Spleen (tissue), 11 donors: ENCODE measurements at regions not wholly inside any gene's neighbourhood (a gene's known extent, or its start where the extent isn't known, plus 50 kb on each side); places are given as distances from the start of the nearest gene placed in this dataset.

ENCODE experiments used
- DNase-seq: peaks from one replicate; pipeline ENCODE4 v3.0.0-alpha.2; 2020
- H3K27ac ChIP-seq, 8 donors: fragments of 200-600 bp; sonication (generic) in 7 of 8; 1 replicate in 4 of 8; 2 replicates in 4 of 8; pipeline versions ENCODE4 v1.5.0 to v1.8.0; 2016 to 2021; ENCODE audit warnings: inconsistent platforms in 4 of 8, mild to moderate bottlenecking in 4 of 8, moderate library complexity in 1 of 8
- H3K27me3 ChIP-seq, 7 donors: fragments of 200-600 bp; sonication (generic) in 6 of 7; replicated peaks in 1 of 7; 1 replicate in 4 of 7; 2 replicates in 3 of 7; pipeline versions ENCODE4 v1.5.0 to v1.8.0; 2016 to 2021; ENCODE audit warnings: inconsistent platforms in 3 of 7, mild to moderate bottlenecking in 1 of 7
- H3K36me3 ChIP-seq, 6 donors: fragments of 200-600 bp; sonication (generic) in 5 of 6; 1 replicate in 4 of 6; 2 replicates in 2 of 6; pipeline versions ENCODE4 v1.5.0 to v1.8.0; 2016 to 2021; ENCODE audit warnings: inconsistent platforms in 2 of 6
- H3K4me1 ChIP-seq, 6 donors: fragments of 200-600 bp; sonication (generic) in 5 of 6; 1 replicate in 3 of 6; 2 replicates in 3 of 6; pipeline versions ENCODE4 v1.5.0 to v1.8.0; 2016 to 2021; ENCODE audit warnings: inconsistent platforms in 3 of 6
- H3K4me3 ChIP-seq, 8 donors: fragments of 200-600 bp; sonication (generic) in 7 of 8; 1 replicate in 4 of 8; 2 replicates in 4 of 8; pipeline versions ENCODE4 v1.5.0 to v1.8.0; 2016 to 2021; ENCODE audit warnings: inconsistent platforms in 4 of 8, mild to moderate bottlenecking in 4 of 8, moderate library complexity in 2 of 8
- H3K9me3 ChIP-seq, 8 donors: fragments of 200-600 bp; sonication (generic) in 7 of 8; 1 replicate in 4 of 8; 2 replicates in 4 of 8; pipeline versions ENCODE4 v1.5.0 to v1.8.0; 2016 to 2021; ENCODE audit warnings: inconsistent platforms in 4 of 8
- CTCF ChIP-seq, 11 experiments: fragments of 200-600 bp in 7 of 11; fragments of 450-650 bp in 4 of 11; sonication (generic) in 4 of 11; IDR thresholded peaks in 8 of 11; conservative IDR thresholded peaks in 3 of 11; 1 replicate in 7 of 11; 2 replicates in 4 of 11; pipeline versions ENCODE4 v1.4.0 to v1.8.0; 2016 to 2021; ENCODE audit warnings: antibody characterized with exemption in 11 of 11, inconsistent platforms in 4 of 11, mild to moderate bottlenecking in 1 of 11
- POLR2A ChIP-seq, 3 donors: fragments of 450-650 bp; IDR thresholded peaks; one replicate each; pipeline ENCODE4 v1.5.1; 2017; ENCODE audit warnings: antibody characterized with exemption in 3 of 3, mild to moderate bottlenecking in 1 of 3
- POLR2AphosphoS5 ChIP-seq, 3 donors: sonication (generic); formaldehyde crosslinking; IDR thresholded peaks; one replicate each; pipeline ENCODE4 v1.5.1; 2017; ENCODE audit warnings: antibody characterized with exemption in 3 of 3
- WGBS, 5 donors: extraction: QIAGEN DNeasy Blood & Tissue Kit in 3 of 5; methylation state at CpG; one replicate each; pipeline versions ENCODE4 v1.1.5 to v1.1.7; 2013 to 2018; 5-methylcytosine and 5-hydroxymethylcytosine counted together
- intact Hi-C: fragments of 100-400 bp; cut with DNase I; formaldehyde crosslinking; loops from one replicate; pipeline ENCODE4 v1.15.0; 2023; ENCODE audit warnings: low total_unique reads
- donor health status: healthy with polysubstance abuse.
- donor health status: DM: no; HTN: no; CAD: no; lungs with moderate emphysema.
- donor health status: DM: no; HTN: no; CAD: no.
- donor health status: Bipolar disorder and iron deficiency.
- donor health status: healthy.
- donor health status: DM: no; HTN: no; CAD: no.
- donor health status: DM: yes; HTN: yes; CAD: no.

- no peak overlapping the region for H3K4me3 ChIP-seq
- intact Hi-C loops, result no loop called here
- TF ChIP-seq POLR2A (IDR thresholded peaks at IDR 0.05), result no peak
- TF ChIP-seq POLR2AphosphoS5 (IDR thresholded peaks at IDR 0.05), result no peak
- no peak for TF ChIP-seq CTCF (IDR thresholded peaks at IDR 0.05 in 8 of 11, conservative IDR thresholded peaks at IDR 0.05 in 3 of 11)
- DNase-seq, result no peak
- 81 to 89% (median 83%) methylated on average over 10 of the region's 10 CpGs for WGBS, 5 donors
- peaks cover 0 to 37% (median 0%) of the 10 kb centered on the region in 7 donors for H3K27me3 ChIP-seq
- H3K36me3 ChIP-seq, result no peaks in the 10 kb centered on the region
- H3K9me3 ChIP-seq, result peaks cover 0 to 26% (median 19%) of the 10 kb centered on the region in 8 donors
- H3K27ac ChIP-seq, result no peak overlapping the region
- H3K4me1 ChIP-seq, result peaks cover 0 to 7% (median 1%) of the 10 kb centered on the region in 6 donors
Observed at GRCh38 chr2:240328526-240328925, 106.9 kb upstream of the GPC1 start.

GRCh38 chr2:240329116-240329665 is 106.3 kb upstream of the GPC1 start:
- H3K36me3 ChIP-seq, result no peaks in the 10 kb centered on the region
- peaks cover 0 to 26% (median 19%) of the 10 kb centered on the region in 8 donors for H3K9me3 ChIP-seq
- intact Hi-C loops, result no loop called here
- H3K4me1 ChIP-seq, result peaks cover 0 to 7% (median 1%) of the 10 kb centered on the region in 6 donors
- peaks cover 0 to 31% (median 0%) of the 10 kb centered on the region in 7 donors for H3K27me3 ChIP-seq
- H3K27ac ChIP-seq, result no peak overlapping the region
- DNase-seq, result no peak
- WGBS, 5 donors, result 73 to 87% (median 81%) methylated on average over 10 of the region's 10 CpGs
- TF ChIP-seq POLR2A (IDR thresholded peaks at IDR 0.05) (no peak), CTCF (IDR thresholded peaks at IDR 0.05 in 8 of 11, conservative IDR thresholded peaks at IDR 0.05 in 3 of 11) (no peak), POLR2AphosphoS5 (IDR thresholded peaks at IDR 0.05) (no peak)
- no peak overlapping the region for H3K4me3 ChIP-seq

DNA sequence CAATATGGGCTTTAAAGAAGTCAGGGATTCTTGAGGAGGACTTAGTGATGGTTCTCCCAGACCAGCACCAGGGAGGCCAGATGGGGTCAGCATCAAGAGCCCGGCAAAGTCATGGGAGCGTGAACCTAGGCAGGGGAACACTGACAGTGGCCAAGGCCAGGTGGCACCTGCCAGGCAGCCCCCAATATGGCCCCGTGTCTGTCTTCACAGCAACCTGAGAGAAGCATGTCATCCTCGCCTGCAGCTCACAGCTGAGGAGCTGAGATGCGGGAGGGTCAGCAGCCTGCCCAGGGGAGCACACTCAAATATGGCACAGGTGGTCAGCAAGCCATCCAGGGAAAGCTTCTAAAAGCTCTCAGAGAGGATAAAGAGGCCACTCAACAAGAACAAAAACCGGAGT is 105.7 kb upstream of the GPC1 start:
- Histone ChIP-seq H3K4me1 (peaks cover 0 to 7% (median 1%) of the 10 kb centered on the region in 6 donors), H3K9me3 (peaks cover 0 to 26% (median 19%) of the 10 kb centered on the region in 8 donors), H3K27me3 (peaks cover 0 to 29% (median 0%) of the 10 kb centered on the region in 7 donors), H3K4me3 (no peak overlapping the region), H3K27ac (no peak overlapping the region), H3K36me3 (no peaks in the 10 kb centered on the region)
- TF ChIP-seq POLR2AphosphoS5 (IDR thresholded peaks at IDR 0.05), result no peak
- TF ChIP-seq CTCF (IDR thresholded peaks at IDR 0.05 in 8 of 11, conservative IDR thresholded peaks at IDR 0.05 in 3 of 11), result no peak
- TF ChIP-seq POLR2A (IDR thresholded peaks at IDR 0.05), result no peak
- DNase-seq, result no peak
- intact Hi-C loops, result no loop called here
- 63 to 95% (median 84%) methylated on average over 1 to 6 of the region's 6 CpGs for WGBS, 5 donors

- H3K27me3 ChIP-seq, result peaks cover 0 to 35% (median 0%) of the 10 kb centered on the region in 7 donors
- H3K9me3 ChIP-seq, result peaks cover 0 to 26% (median 19%) of the 10 kb centered on the region in 8 donors
- no peak for TF ChIP-seq POLR2A (IDR thresholded peaks at IDR 0.05)
- no peak for TF ChIP-seq POLR2AphosphoS5 (IDR thresholded peaks at IDR 0.05)
- TF ChIP-seq CTCF (IDR thresholded peaks at IDR 0.05 in 8 of 11, conservative IDR thresholded peaks at IDR 0.05 in 3 of 11), result no peak
- 70 to 85% (median 74%) methylated on average over 7 of the region's 7 CpGs for WGBS, 5 donors
- no peaks in the 10 kb centered on the region for H3K36me3 ChIP-seq
- no peak overlapping the region for H3K4me3 ChIP-seq
- DNase-seq, result no peak
- no peak overlapping the region for H3K27ac ChIP-seq
- intact Hi-C loops, result no loop called here
- H3K4me1 ChIP-seq, result no peaks in the 10 kb centered on the region
Observed at GRCh38 chr2:240333985-240334384, 101.5 kb upstream of the GPC1 start.
